HEK293 (cell line): ENCODE measurements at regions not wholly inside any gene's neighbourhood (a gene's known extent, or its start where the extent isn't known, plus 50 kb on each side); places are given as distances from the start of the nearest gene placed in this dataset.

Source experiments
- CTCF ChIA-PET: fragments of 350-600 bp; formaldehyde crosslinking; extraction: SDS; loops from one replicate; lab custom pipeline; 2021; ENCODE audit warnings: antibody characterized with exemption; lab: Yijun Ruan, JAX
- POLR2A ChIA-PET: fragments of 300-600 bp; formaldehyde crosslinking; extraction: SDS; loops from one replicate; lab custom pipeline; 2020; ENCODE audit warnings: antibody characterized with exemption, inconsistent platforms; lab: Yijun Ruan, JAX
- H3K27ac ChIP-seq: fragments of 200-500 bp; sonication (Bioruptor generic); 2 replicates; pipeline ENCODE4 v1.5.1; 2014; ENCODE audit warnings: low read depth, low read length, control low read depth, inconsistent platforms; ENCODE audit errors: extremely low read depth
- H3K36me3 ChIP-seq, 2 experiments: fragments of 200-500 bp in 1 of 2; sonication (Bioruptor generic) in 1 of 2; 1 replicate in 1 of 2; 2 replicates in 1 of 2; pipeline ENCODE4 v1.5.1; 2014 to 2017; ENCODE audit warnings: inconsistent platforms in 2 of 2, low read length in 2 of 2; ENCODE audit not compliant: control insufficient read depth in 2 of 2, insufficient read depth in 1 of 2
- H3K4me1 ChIP-seq: fragments of 200-500 bp; sonication (Bioruptor generic); 2 replicates; pipeline ENCODE4 v1.5.1; 2014; ENCODE audit warnings: mild to moderate bottlenecking, low read length, inconsistent platforms; ENCODE audit not compliant: control insufficient read depth, insufficient read depth
- H3K4me3 ChIP-seq: 2 replicates; pipeline ENCODE4 v1.5.1; 2011; ENCODE audit warnings: low read depth, mild to moderate bottlenecking, control low read depth, low read length, moderate library complexity
- H3K9me3 ChIP-seq: fragments of 200-500 bp; sonication (Bioruptor generic); 2 replicates; pipeline ENCODE4 v1.5.1; 2014; ENCODE audit warnings: low read depth, low read length, inconsistent platforms; ENCODE audit not compliant: control insufficient read depth, insufficient read depth
- FEZF1 ChIP-seq: fragments of 450-650 bp; formaldehyde crosslinking; IDR thresholded peaks from 2 replicates; pipeline ENCODE4 v1.5.1; 2016; ENCODE audit warnings: missing biosample characterization, missing genetic modification characterization
- GLIS1 ChIP-seq: fragments of 450-650 bp; formaldehyde crosslinking; IDR thresholded peaks from 2 replicates; pipeline ENCODE4 v1.5.1; 2016; ENCODE audit warnings: missing biosample characterization, missing genetic modification characterization
- WT1 ChIP-seq: fragments of 450-650 bp; formaldehyde crosslinking; IDR thresholded peaks from 2 replicates; pipeline ENCODE4 v1.5.1; 2016; ENCODE audit warnings: missing biosample characterization, missing genetic modification characterization
- ZBTB10 ChIP-seq: fragments of 450-650 bp; formaldehyde crosslinking; IDR thresholded peaks from 2 replicates; pipeline ENCODE4 v1.5.1; 2016; ENCODE audit warnings: missing biosample characterization, missing genetic modification characterization
- ZBTB17 ChIP-seq: fragments of 450-650 bp; formaldehyde crosslinking; IDR thresholded peaks from 2 replicates; pipeline ENCODE4 v1.5.1; 2016; ENCODE audit warnings: missing biosample characterization, missing genetic modification characterization
- ZBTB8A ChIP-seq: fragments of 450-650 bp; formaldehyde crosslinking; IDR thresholded peaks from 2 replicates; pipeline ENCODE4 v1.5.1; 2016; ENCODE audit warnings: missing biosample characterization, missing genetic modification characterization
- ZNF140 ChIP-seq: fragments of 450-650 bp; formaldehyde crosslinking; IDR thresholded peaks from 2 replicates; pipeline ENCODE4 v1.5.1; 2016; ENCODE audit warnings: missing biosample characterization, missing genetic modification characterization
- ZNF16 ChIP-seq: fragments of 450-650 bp; formaldehyde crosslinking; IDR thresholded peaks from 2 replicates; pipeline ENCODE4 v1.5.1; 2016; ENCODE audit warnings: low read depth, missing biosample characterization, missing genetic modification characterization
- ZNF221 ChIP-seq: fragments of 450-650 bp; formaldehyde crosslinking; IDR thresholded peaks from 2 replicates; pipeline ENCODE4 v1.5.1; 2017; ENCODE audit warnings: missing biosample characterization, missing genetic modification characterization, borderline replicate concordance
- ZNF292 ChIP-seq: fragments of 450-650 bp; formaldehyde crosslinking; IDR thresholded peaks from 2 replicates; pipeline ENCODE4 v1.5.1; 2016; ENCODE audit warnings: low read depth, missing biosample characterization, missing genetic modification characterization, borderline replicate concordance
- ZNF335 ChIP-seq: fragments of 450-650 bp; formaldehyde crosslinking; conservative IDR thresholded peaks from 2 replicates; pipeline ENCODE4 v1.5.1; 2016; ENCODE audit warnings: missing biosample characterization, missing genetic modification characterization
- ZNF404 ChIP-seq: fragments of 450-650 bp; formaldehyde crosslinking; IDR thresholded peaks from 2 replicates; pipeline ENCODE4 v1.5.1; 2017; ENCODE audit warnings: missing biosample characterization, missing genetic modification characterization
- ZNF449 ChIP-seq: fragments of 450-650 bp; formaldehyde crosslinking; IDR thresholded peaks from 2 replicates; pipeline ENCODE4 v1.5.1; 2017; ENCODE audit warnings: missing biosample characterization, mild to moderate bottlenecking, missing genetic modification characterization, moderate library complexity
- ZNF513 ChIP-seq: fragments of 450-650 bp; IDR thresholded peaks from 2 replicates; pipeline ENCODE4 v1.5.1; 2018; ENCODE audit warnings: missing biosample characterization, missing genetic modification characterization
- ZNF639 ChIP-seq: fragments of 450-650 bp; formaldehyde crosslinking; IDR thresholded peaks from 2 replicates; pipeline ENCODE4 v1.5.1; 2016; ENCODE audit warnings: missing biosample characterization, missing genetic modification characterization
- ZNF76 ChIP-seq: fragments of 450-650 bp; formaldehyde crosslinking; IDR thresholded peaks from 2 replicates; pipeline ENCODE4; 2016; ENCODE audit warnings: low read depth, missing biosample characterization, missing genetic modification characterization, borderline replicate concordance
- ZSCAN23 ChIP-seq: fragments of 450-650 bp; formaldehyde crosslinking; IDR thresholded peaks from 2 replicates; pipeline ENCODE4 v1.5.1; 2016; ENCODE audit warnings: missing biosample characterization, missing genetic modification characterization

GRCh38 chr7:45482451-45482850 is 91.7 kb upstream of the ADCY1 start:
- Histone ChIP-seq H3K4me1 (no peaks in the 10 kb centered on the region), H3K27ac (no peak overlapping the region), H3K9me3 (no peaks in the 10 kb centered on the region), H3K4me3 (no peak overlapping the region), H3K36me3 (no peaks in the 10 kb centered on the region)
- TF ChIP-seq ZBTB17 (tag by site-specific recombination) (no peak), ZBTB8A (tag by site-specific recombination) (no peak), FEZF1 (tag by site-specific recombination) (no peak)
- POLR2A ChIA-PET, result no interaction called here
- CTCF ChIA-PET, result no interaction called here

GRCh38 chr7:45484094-45484493 is 90.1 kb upstream of the ADCY1 start:
- POLR2A ChIA-PET, result no interaction called here
- TF ChIP-seq WT1 (no peak), ZNF404 (tag by site-specific recombination) (no peak), ZNF76 (tag by site-specific recombination) (no peak), ZNF221 (no peak), ZNF513 (tag by site-specific recombination) (no peak), GLIS1 (tag by site-specific recombination) (no peak), ZBTB10 (tag by site-specific recombination) (no peak), ZSCAN23 (tag by site-specific recombination) (no peak), ZNF335 (tag by site-specific recombination) (no peak), ZNF292 (no peak), ZNF16 (tag by site-specific recombination) (no peak), ZNF639 (tag by site-specific recombination) (no peak), ZNF140 (tag by site-specific recombination) (no peak), ZNF449 (tag by site-specific recombination) (no peak)
- TF ChIP-seq, all 188 proteins: peak for 0

More at GRCh38 chr7:45484094-45484493, 90.1 kb upstream of the ADCY1 start:
- Histone ChIP-seq H3K4me1 (no peaks in the 10 kb centered on the region), H3K4me3 (no peak overlapping the region), H3K9me3 (no peaks in the 10 kb centered on the region), H3K36me3 (no peaks in the 10 kb centered on the region), H3K27ac (no peak overlapping the region)
- CTCF ChIA-PET, result no interaction called here
